Limb (tissue), 2 donors: ENCODE measurements at regions not wholly inside any gene's neighbourhood (a gene's known extent, or its start where the extent isn't known, plus 50 kb on each side); places are given as distances from the start of the nearest gene placed in this dataset.

ENCODE experiments used
- DNase-seq, 2 donors: peaks; one replicate each; pipeline ENCODE4 v3.0.0-alpha.2; 2016; ENCODE audit errors: extremely low spot score in 2 of 2

DNA sequence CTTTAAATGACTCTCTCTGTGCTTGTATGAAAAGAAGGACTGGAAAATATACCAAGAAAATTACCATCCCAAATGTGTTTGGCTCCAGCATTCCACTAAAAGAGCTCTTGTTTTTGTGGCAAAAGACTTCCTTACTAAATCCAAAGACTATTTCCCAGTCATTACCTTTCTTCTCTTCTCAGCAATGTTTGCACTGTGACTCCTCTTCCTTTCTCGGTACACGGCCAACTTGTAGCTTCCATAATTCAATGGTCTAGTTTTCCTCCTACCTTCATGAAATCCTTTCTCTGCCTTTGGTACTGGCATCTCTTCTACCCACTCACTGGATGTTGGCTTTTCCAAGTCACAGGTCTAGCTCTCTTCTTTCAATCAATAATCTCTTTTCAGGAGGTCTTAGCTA is 568.5 kb upstream of the JAG1 start:
- no peak for DNase-seq

DNA sequence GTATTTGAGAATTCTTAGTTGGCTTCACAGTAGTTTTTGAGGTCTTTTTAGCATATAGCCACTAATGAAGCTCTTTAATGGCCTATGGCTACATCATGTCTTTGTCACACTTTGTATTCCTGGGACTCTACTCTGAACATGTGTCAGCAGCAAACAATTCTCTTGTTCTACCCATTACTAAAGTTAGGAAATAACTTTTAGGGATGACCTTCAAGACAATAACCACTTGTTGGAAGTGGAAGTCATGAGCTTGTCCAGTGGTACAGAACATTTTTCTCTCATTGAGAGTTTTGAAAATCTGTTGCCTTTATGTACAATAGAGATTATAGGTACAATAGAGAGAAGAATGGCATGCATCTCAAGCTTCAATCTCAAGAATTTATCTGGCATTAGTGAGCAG is 571.6 kb upstream of the JAG1 start:
- no peak for DNase-seq

DNA sequence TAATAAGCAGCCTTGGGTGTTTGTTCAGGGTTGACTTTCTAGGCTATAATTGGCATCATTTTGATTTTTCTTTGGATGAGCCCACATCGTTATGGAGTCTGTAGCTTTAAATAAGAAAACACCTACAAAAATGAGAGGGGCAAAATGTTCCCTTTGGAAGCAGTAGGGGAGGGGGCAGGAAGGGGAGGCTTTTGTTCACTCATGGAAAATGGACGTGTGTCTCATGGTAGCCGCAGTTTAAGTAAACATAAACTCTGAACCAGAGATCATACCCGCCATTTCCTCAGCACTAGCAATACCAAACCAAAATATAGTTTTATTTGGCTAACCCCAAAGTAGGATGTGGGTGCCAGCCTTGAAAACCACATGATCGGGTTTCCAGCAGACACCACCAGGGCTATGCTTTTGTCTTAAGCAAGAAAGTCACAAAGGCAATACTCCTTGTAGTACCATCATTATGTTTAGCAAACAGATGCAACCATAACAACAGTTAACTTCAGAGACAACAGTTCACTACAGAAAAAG is 572.5 kb upstream of the JAG1 start:
- no peak for DNase-seq

- DNase-seq: no peak
Observed at GRCh38 chr20:11247046-11248010, 573.5 kb upstream of the JAG1 start.

DNA sequence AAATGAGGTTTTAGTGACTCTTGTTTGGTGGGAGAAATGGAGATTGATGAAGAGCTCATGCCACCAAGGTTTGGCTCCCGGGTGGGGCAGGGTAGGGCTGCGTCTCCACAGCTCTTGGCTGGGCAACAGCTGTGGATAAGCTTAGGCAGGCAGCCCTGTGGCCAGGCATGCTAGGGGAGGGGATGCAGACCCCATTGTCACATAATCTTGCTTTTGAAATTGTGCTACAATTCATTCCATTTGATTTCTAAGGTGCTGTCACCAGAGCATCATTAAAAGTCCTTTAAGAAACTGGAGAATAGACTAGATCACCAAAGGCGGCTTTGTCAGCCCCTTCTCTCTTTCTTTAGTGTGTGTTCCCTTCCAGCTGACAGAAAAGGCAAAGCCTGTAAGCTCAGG is 574.2 kb upstream of the JAG1 start:
- DNase-seq: no peak

DNA sequence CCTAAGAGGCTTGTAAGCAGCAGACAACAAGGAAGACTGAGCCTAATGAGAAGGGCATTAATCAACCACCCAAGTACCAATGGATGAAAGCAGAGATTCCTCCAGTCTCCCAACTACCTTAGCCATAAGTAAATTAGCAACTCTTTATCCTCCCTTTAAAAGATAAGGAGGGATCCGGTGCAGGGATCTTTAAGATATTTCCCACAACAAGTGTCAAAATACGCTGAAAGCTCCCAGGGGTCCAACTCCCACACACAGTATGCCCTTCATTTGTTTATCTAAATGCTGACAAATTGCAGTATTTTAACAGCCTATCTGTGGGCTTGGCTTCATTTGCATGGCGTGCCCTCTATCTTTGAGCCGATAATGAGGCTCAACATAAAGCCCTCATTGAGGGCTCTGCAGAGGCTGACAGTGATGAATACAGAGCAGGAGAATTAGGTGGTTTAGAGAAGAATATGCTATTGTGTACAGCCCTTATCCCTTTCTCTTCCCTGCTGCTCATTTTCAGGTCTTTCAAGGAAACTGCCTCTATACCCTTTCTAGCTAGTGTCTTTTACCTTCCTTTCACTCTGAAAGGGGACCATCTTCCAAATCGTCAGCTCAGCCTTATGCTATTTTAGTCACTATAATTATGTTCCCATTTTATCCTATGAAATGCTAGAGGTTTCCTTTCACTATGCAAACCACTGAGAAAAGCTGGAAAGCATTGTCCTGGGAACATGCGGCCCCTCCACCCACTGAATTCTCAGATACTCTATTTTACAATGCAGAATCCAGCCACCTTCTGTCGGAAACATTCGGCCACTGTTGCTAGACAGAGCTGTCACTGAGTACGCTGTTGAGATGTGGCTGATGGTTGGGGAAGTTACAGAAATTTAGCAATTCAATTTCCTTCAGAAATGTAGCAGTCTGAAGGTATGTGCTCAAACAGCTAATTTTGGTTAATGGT is 575.2 kb upstream of the JAG1 start:
- no peak for DNase-seq

DNA sequence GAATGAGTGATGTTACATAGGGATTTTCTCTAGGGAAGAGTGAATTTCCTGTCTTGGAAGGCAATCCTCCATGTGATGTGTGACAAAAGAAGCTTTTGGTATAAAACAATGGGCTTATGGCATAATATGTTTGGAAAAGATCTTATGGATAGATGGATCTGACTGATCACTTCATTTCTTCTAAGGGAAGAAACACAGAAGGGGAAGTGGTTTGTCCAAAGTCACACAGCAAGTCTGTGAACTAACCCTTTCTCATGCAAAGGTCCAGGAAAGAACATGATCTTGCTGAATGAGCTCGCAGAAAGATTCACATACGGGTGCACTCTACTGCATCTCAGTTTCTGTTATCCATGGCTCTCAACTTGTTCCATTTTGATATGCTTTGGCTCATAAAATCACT is 575.9 kb upstream of the JAG1 start:
- DNase-seq: no peak

DNA sequence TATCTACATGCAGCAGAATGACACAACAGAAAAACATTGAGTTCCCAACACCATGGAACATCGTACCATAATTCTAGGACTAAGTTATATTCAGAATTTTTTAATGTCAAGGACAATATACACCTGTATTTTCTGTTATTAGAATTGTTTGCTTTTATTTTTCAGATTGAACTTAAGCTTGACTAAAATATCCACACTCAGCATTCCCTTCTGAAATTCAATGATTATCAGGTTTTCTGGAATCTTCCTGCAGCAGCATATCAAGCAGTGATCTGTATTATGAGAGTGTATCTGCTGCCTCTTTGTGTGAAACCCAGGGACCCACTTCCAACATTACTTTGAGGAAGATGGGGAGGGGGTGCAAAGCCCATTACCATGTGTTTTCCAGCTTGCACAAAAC is 578.6 kb upstream of the JAG1 start:
- DNase-seq: no peak

DNA sequence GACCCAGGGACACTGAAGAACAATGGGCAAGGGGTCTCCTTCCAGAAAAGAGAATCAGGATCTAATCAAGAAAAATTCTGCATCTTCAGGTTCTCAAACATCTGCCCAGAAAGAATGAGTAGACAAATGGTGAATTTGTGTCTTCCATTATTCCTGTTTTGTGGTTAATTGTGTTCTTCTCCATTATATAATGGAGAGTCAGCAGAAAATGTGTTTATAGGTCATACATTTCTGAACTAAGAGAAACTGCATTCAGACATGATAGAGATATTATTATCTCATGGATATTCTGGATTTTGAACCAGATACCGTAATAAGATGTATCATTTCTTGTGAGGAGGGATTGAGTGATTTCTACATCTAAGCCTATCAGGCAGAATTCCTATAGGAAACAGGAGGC is 581.7 kb upstream of the JAG1 start:
- DNase-seq: no peak

DNA sequence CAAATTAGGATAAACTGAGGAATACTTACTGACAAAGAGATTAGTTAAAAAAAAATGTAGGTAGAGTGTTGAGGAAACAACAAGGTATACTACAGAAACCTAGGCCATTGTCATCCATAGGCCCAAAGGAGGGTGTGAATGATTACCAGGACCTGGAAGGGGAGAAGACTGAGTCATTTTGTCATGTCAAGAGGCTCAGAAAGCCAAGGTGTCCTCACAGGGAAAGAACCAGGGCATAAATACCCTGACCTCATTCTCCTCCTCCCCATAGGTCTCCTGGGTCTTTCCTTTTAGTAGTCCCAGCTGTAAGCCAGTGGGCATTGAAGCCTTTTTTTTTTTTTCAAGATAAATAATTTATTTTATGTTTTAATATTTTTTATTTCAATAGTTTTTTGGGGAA is 582.1 kb upstream of the JAG1 start:
- DNase-seq: no peak

DNA sequence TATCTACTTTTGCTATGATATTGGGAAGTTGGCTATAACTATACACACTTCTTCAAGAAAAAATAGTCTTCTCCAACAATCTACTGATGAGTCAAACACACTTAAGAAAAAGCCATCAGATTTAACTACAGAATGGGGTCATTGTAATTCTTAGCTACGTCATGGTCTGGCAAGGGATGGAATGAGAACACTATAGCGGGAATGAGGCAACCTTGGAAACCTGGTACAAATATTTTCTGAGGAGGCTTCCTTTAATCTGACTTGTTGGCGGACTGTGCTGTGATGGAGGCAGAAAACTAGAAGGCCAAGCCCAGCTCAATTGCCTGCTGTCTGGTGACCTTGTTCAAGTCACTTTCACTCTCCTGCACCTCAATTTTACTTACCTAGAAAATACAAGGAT is 586.8 kb upstream of the JAG1 start:
- DNase-seq: no peak

- DNase-seq: no peak
Observed at GRCh38 chr20:11261533-11262000, 587.8 kb upstream of the JAG1 start.

DNA sequence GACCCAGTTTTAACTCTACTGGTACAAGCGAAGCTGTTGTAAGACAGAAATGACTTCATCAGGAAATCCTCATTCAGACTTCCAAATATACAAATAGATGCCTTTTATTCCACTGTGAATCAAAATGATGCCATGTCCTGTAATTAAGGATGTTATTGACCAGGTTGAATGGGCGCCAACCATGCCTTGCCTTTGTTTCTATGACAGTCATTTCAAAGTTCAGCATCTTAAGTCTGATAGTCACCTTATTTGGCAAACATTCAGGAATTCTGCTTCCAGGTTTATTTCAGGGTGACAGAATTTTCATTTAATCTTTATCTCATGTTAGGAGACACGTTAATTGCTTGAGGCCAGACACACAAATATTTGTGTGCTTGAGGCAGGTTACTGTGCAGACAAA is 592.8 kb upstream of the JAG1 start:
- DNase-seq: no peak

GRCh38 chr20:11267131-11267761 is 593.4 kb upstream of the JAG1 start:
- DNase-seq: peak in 1 of 2 donors; percentile 12

DNA sequence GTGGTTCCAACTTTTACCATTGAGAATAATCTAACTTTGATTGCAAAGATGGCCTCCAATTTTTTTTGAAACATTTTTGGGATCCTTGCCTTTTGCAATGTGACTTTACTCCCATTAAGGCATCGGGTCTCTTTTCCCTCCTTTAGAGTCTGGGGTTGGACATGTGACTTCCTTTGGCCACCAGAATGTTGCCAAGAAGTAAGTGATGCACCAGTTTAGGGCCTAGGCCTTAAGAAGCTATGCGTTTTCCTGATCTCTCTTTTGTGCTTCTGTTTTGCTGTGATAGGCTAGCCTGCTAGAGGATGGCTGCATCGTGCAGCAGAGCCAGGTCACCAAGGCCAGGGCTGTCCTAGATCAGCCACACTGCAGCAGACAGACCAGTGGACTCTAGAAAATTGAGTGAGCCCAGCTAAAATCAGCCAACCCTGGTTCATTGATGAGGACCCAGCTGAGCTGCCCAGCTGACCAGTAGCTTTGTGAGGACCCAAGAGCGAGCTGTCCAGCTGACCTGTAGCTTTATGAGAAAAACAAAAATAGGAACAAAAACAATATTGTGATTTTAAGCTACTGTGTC is 594.0 kb upstream of the JAG1 start:
- DNase-seq: no peak

GRCh38 chr20:11270566-11270965 is 596.8 kb upstream of the JAG1 start:
- DNase-seq: no peak

DNA sequence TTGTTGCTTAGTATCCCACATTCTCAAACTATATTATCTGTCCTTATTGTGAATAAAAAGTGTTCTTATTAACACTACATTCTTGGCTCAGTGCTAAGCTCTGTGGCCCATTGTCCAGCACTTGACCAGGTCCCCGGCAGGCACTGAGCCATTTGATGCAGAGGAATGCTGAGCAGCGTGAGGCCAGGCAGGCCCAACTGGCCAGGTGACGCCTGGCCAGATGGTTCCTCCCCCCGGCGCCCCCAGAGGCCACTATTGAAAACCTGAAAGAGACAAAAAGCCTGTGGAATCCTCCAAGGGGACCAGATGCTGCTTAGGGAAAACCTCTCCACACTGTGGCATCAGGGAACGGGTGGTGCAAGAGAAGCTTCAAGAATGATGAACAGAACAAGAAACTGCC is 597.5 kb upstream of the JAG1 start:
- DNase-seq: no peak

DNA sequence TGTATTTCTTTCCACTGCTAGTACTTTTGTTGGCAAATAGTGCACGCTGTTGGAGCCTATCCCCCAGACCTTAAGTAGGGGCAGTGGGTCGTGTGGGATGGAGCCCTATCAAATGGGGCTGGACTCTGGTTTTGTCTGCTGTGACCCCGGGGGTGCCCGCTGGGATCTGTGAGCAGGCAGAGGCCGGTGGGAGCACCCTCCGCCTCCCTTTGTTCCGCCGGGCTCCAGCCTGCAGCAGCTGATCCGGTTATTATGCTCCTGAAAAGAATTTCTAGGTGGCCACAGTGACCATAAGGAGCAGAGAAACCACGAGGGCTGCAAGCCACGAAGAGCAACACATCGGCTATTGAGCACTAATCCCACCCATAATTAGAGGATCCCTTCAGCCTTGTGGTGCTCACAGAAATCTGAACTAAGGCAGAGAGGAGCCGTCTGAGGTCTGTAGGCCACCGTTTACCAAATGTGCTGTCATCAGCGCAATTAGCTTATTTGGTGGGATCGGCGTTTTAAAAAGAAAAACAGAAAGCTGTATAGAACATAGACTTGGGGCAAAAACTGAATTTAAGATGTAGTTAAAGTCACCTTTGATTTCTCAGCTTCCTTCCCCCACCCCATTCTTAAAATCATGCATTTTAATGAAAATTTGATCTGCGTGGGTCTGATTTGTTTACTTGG is 598.3 kb upstream of the JAG1 start:
- no peak for DNase-seq

DNA sequence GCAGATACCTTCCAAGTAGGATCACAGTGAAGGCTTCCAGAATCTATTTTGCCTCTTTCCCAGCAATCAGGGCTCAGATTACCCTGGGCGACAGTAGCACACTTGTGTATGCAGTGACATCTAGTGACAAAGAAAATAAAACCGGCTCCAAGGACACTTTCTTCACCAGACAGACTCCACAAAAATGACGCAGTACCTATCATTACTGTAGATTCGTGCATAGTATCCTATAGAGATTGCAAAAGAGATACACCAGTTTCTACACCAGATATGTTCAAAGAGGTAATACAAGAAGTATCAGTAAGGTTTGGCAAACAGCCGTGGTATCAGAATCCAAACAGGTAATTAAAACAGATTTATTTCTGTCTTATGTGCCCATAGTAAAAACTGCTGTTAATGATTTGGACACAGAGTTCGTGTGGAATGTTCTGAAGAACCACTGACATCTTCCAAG is 600.4 kb upstream of the JAG1 start:
- peak in 1 of 2 donors; percentile 85 for DNase-seq

DNA sequence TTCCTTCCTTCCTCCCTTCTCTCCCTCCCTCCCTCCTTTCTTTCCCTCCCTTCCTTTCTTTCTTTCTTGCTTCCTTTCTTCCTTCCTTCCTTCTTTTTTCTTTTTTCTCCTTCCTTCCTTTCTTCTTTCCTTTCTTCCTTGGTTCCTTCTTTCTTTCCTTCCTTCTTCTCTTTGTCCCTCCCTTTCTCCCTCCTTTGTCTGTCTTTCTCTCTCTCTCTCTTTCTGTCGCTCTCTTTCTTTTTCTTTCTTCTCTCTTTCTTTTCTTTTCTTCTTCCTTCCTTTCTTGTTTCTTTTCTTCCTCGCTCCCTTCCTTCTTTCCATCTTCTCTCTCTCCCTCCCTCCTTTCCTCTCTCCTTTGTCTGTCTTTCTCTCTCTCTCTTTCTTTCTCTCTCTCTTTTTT is 601.9 kb upstream of the JAG1 start:
- DNase-seq: no peak
